Stimulated activated CD4-positive, alpha-beta T cell treated with anti-CD3 and anti-CD28 coated beads, Interleukin-4, amount 100 ng/mL, for 1 hour (primary cell): ENCODE measurements at regions not wholly inside any gene's neighbourhood (a gene's known extent, or its start where the extent isn't known, plus 50 kb on each side); places are given as distances from the start of the nearest gene placed in this dataset.
"Not testable (repeated sequence)": the region's sequence is repeated elsewhere in the genome, so short reads cannot be mapped to it uniquely, and the experiment has no call there.

ENCODE experiments used
- DNase-seq: peaks from one replicate; pipeline ENCODE4 v3.0.0-alpha.2; 2020

DNA sequence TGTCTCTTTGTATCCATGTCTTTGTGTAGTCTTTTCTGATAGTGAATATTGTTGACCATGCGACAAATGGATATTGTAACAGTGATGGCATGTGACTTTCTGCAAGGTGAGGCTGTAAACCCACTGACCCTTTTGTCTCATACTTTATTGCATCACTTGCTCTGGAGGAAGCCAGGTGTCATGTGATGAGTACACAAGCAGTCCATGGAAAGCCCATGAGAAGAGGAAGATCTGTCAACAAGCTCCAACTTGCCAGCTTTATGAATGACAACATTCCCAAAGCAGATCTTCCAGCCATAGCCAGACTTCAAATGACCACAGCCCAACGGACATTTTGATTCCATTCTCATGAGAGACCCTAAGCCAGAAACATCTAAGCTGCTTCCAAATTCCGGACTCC is 450.1 kb upstream of the ACTBL2 start:
- no peak for DNase-seq

DNA sequence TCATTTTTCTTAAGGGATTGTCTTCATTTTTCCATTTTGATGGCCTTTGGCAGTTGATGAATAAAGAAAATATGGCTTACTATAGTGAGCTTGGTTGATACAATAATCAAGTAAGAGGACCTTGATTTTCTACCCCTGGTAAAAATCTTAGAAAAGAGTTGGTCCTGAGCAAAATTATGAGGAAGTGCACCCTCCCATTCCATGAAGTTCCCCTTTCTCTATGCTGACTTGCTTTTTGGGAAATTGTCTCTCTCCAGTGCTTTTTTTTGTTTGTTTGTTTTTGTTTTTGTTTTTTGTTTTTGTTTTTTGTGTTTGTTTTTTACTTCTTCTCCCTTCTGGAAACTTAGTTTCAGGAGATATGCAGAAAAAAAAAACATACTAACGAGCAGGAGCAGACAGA is 449.2 kb upstream of the ACTBL2 start:
- no peak for DNase-seq

DNA sequence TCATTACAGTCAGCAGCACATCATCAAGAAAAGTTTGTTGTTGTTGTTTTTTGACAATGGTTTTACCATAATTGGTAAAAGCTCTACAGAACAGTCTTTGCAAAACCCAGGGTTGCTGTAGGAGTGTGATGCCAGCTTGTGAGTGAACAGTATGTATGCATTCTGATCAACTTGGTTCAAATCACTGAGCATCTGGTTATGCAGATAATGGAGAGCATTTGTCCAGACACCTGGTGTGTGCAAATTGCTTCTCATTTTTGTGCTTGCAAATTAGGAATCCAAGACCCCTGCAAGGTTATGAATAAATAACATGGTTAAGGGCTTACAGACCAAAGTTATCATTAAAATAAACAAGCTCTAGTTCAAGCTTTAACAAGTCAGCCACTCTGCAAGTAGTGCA is 448.7 kb upstream of the ACTBL2 start:
- DNase-seq: no peak

DNA sequence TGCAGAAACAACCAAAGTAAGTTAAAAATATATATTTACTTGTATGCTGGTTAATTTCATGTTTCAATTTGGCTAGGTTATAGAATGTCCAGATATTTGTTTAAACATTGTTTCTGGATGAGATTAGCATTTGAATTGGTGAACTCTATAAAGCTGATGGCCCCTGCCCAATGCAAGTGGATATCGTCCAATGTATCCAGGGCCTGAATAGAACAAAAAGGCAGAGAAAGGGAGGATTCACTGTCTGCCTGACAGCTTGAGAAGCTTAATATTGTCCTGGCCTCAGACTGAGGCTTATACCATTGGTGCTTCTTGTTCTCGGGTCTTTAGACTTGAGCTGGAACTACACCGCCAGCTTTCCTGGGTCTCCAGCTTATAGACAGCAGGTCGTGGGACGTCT is 446.7 kb upstream of the ACTBL2 start:
- DNase-seq: no peak

DNA sequence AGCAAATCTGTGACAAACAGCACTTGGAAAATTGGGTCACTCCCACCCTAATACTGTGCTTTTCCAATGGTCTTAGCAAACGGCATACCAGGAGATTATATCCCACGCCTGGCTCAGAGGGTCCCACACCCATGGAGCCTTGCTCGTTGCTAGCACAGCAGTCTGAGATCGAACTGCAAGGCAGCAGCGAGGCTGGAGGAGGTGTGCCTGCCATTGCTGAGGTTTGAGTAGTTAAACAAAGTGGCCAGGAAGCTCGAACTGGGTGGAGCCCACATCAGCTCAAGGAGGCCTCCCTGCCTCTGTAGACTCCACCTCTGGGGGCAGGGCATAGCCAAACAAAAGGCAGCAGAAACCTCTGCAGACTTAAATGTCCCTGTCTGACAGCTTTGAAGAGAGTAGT is 440.5 kb upstream of the ACTBL2 start:
- DNase-seq: not testable (repeated sequence)

DNA sequence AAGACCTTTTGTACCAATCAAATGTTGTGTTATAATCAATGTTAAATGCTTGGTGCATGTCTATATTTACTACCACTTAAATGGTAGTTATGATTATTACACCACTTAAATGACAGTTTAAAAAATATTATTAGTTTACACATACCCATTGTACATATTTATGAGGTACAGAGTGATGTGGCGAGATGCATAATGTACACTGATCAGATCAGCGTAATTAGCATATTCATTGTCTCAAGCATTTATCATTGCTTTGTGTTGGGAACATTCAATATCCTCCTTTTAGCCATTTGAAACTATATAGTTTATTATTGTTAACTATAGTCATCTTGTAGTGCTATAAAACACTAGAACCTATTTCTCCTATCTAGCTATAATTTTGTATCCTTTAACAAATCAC is 434.4 kb upstream of the ACTBL2 start:
- no peak for DNase-seq

DNA sequence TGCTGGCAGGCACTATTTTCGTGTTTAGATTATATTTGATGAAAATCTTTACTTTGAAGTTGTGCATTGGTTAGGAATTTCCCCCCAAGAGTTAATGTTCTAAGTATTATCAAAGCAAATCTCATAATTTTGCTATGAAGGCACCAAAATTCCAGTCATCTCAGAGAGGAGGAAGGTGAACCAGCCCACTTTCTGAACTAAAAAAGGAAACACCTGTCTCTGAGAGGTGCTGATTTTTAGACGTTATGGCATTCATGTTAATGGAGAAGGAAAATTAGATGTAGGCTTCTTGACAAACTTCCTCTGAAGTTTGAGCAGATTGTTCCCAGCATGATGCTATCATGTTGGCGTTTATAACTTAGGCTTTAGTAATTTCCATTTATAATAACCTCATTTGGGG is 432.9 kb upstream of the ACTBL2 start:
- no peak for DNase-seq

DNA sequence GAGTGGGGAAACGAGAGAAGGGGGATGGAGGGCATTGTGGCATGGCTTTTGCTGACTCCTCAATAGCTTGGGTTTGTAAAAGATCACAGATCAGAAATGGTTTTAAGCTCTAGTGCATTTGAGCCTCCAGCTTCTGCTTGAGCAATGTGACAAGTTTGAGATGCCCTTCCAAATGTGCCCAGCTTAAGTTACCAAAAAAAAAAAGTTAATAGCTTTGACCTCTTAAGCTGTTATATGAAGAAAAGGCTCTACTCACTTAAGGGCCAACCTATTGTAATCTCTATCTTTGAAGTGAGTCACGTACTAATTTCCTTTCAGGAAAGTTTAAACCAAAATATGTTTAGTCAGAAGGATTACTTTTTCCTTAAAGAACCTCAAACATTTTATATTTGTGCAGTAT is 428.8 kb upstream of the ACTBL2 start:
- DNase-seq: no peak

DNA sequence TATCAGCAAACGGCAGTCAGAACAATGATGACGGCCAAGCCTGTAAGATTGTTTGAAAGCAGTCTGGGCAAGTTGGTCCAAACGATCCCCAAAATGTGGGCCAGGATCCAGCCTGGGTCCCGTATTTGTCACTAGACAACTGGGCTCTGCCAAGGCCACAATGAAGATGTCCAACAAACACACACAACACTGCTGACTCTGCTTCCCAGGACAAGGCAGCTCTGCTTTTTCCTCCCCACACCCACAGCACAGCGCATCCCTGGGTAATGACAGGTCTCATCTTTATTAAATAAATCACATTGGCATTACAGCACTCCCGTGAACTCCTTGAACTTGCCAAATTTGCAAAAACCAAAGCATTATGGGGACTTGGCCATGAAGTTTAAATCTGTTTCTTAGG is 424.1 kb upstream of the ACTBL2 start:
- no peak for DNase-seq

DNA sequence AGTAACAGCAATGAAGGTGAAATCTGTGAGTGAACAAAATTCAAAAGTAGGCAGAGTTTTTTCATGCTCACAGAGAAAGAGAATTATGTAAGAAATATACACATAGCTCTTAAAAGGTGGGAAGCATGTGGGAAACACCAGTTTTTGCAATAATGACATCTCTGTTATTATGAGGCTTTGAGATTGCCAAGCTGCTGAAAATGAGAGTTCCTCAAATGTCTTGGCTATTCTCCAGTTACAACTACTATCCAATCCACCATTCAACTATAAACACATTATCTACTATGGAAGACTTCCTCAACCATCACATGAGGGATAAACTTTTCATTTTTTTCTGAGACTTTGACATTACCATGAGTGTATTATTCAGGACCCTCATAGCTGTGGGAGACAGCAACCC is 420.8 kb upstream of the ACTBL2 start:
- no peak for DNase-seq

DNA sequence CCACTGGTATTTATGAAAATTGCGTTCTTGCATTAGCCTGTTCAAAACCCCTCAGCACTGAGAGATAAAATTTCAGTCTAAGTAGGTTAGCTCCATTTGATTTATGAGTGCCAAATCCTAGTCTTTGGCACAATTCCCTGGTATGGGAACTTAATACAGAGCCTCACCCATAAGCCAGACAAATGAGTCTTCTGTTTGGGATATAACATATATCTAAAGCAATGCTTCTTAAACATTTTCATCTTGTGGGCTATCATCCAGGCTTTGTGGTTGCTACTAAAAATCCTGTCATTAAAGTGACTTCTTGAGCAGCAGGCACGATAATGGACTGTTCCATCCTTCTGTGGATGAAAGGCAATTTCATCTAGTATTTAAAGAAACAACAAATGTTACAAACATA is 419.5 kb upstream of the ACTBL2 start:
- DNase-seq: no peak

DNA sequence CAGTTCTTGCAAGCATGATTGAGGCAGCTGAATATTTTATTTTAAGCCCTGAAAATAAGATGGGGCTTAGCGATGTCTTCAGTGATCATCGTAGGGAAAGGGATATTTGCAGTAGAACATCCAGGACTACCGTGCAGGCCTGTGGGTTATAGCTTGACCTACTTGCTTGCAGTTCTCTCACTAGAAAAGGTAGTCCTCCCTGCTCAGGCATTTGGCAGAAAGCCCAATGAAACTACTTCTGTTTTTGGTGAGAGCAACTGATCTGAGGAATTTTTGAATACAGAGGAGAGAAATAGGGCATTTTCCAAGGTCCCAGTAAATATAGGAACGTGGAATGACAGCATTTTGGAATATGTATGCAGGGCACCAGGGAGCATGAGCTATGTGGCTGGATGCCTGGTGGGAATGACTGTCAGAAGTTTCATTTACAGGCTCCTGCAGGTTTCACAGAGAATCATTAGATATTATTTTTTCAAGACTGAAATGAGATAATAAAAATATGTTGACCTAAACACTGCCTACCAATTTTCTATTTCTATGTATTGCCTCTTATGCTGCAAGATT is 417.9 kb upstream of the ACTBL2 start:
- no peak for DNase-seq

DNA sequence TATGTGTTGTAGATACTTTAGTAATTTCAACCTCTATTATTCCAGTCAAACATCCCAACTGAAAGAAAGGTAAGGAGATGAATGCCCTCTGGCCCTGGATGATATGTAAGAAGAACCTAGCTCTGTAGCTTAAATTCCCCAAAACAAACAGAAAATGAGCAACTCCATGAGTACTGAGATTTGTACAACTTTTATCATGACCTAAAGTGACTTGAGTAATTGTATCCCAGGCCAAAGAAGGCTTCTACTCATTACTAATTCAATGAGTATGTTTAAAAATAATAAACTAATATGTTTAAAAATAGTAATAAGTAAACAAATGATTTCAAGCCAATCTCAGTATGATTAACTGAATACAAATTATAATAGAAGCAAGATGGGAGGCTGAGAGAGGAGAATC is 414.0 kb upstream of the ACTBL2 start:
- no peak for DNase-seq

DNA sequence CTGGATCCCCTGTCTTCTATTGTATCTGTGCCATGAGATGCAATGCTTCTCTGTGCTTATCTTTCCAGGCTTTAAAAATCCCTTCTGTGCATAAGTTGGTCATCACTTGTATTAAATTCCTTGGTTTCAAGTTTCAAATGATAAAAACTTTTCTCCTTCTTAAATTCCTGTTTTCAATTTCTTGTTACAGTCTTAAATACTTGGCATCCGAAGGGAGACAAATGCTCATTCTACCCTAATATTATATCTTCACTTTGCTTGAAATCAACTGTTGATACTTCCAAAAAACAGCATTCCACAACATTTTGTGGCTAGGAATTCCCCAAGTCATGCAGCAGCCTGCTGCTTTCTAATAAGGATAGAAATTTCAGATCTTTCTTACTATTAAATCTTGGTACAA is 413.2 kb upstream of the ACTBL2 start:
- DNase-seq: no peak

DNA sequence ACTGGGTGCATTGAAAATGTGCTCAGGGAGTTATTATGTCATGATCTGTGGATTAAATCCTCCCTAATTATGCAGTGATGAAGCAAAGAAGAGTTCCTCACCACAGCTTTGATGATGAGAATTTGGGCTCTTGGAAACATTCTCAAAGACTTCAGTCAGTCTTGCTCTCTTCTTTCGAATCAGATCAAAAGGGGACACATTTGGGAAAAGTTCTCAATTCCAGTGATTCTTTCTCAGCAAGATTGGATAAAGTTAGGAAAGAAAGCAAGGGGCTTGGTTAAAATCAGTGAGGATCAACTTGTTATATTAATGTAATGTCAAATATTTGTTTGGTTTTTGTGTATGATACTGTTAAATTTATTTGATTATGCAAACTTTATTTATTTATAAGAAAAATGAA is 411.3 kb upstream of the ACTBL2 start:
- no peak for DNase-seq

DNA sequence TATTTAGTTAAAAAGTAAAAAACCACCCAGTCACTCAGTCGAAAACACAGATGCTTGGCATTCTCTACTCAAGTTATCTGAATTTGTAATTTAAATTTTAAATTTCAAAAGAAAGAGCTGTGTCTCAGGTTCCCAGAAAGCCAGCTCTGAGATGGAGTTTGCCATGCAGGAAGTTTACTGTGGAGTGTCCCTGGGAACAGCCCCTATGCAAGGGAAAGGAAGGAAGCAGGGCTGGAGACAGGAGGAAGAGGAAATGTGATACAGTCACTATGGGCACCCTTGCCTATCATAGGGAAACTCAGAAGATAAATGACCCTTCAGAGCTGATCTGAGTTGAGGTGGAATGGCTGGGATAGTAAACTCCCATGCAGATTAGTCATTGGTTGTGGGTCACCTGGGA is 408.8 kb upstream of the ACTBL2 start:
- no peak for DNase-seq

DNA sequence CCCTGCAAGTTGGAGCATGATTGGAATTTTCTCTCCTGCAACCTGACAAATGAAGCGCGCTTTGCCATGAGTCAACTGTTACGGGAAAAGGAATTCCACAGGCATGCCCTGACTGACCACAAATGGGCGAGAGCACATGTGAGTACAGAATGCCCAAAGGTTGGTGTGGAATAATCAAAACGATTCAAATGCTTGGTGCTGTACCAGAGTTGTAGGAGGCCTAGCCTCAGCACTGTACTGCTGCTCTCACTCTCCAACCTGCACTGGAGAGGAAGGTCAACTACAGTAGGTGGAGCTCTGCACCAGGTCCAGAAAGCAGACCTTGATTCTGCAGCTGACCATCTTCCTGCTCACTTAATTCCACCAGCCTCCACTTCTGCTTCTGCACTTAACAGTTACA is 406.9 kb upstream of the ACTBL2 start:
- no peak for DNase-seq

DNA sequence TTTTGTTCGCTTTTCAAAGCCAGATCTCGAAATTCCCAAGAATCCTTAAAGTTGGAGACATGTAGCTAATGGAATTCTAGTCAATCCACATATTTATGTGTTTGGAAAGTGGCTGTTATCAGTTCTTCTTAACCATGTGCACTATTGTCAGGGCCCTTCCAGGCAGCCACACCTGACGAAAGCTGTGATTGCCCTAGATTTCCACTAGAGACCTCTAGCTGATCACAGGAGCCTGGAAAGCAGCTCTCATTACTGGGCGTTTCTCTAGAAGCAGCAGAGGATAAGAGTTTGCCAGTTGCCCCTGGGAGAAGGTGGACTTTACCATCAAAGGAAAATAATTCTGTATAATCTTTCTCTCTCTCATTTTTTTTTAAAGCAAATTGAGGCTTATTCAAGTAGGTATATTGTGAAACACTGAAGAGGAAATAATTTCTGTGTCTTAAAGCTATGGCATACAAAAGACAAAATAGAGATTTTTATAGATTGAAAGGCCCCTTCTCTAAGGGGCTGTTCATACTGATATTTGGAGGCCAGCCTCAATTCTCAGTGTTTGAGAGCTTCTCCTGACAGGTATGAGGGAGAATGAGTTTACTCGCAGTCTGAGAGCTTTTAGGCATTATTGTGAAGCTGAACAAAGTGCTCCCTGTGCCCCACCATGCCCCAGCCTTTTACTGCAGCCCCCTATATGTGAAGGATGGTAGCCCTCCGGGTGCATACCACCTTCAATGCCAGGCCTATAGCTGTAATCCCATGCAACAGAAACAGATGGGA is 405.4 kb upstream of the ACTBL2 start:
- DNase-seq: no peak

DNA sequence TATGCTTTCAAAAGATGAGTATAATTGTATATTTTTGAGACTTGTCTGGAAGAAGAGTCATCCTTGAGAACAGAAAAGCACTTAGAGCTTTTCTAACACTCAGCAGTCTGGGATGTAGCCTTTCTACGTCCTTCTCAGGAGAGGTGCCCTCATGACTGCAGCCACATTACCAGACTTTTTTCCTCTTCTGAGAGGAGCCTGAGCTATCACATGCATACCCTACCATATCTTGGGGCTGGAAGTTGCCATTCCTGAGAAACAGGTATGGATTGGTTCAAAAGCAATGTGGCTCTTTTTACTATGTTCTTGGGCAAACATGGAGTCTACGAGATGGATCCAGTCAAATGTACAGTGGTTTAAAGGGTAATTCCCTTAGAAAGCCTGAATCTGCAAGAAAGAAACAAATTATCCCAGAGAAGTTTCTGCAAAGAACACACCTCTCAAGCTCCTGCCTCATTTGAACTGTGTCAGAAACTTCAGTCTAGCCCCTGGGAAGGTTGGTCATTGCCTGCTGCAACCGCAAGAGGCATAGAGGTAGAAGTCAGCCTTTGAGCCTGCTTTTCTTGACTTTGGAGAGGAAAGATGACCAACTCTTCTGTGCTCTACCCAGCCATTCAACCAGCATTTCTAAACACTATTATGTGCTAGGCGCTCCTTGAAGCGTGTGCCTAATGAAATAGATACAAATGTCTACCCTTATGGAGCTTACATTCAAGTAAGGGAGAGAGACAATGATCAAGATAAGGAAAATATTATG is 401.9 kb upstream of the ACTBL2 start:
- DNase-seq: no peak

DNA sequence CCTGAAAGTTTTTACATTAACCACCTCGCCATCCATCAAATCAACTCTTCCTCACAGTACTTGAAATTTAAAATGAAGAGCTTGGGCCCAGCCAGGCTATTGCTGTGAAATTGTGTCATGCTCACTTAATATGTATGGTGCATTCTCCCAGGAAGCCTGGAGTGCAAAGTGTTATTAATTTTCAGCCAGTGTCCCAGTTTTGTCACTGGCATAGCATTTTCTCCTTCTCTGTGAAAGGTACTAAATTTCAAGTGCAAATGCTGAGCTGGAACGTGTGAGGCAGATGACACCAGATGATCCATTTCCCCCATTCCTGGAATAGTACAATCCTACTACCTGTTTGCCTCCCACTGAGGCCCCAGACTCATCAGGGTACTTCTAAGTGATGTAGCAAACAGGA is 397.6 kb upstream of the ACTBL2 start:
- DNase-seq: no peak

DNA sequence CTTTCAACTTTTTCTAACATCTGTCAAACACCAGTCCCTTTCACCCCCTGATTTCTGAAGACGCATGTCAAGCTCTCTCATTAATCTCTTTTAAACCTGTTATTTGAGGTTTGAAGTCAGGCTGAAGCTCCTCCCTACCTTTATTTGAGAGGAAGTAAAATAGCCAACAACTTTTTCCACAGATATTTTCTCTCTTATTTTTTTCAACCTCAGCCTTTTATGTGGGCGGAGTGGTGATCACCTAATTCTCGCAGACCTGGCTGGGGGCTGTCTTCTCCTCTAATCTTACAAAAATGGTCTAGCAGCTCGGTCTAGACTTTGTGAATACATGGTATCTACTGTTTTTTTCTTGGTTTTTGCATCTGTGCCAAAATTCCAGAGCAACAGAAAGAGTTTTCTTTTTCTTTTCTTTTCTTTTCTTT is 395.7 kb upstream of the ACTBL2 start:
- no peak for DNase-seq

DNA sequence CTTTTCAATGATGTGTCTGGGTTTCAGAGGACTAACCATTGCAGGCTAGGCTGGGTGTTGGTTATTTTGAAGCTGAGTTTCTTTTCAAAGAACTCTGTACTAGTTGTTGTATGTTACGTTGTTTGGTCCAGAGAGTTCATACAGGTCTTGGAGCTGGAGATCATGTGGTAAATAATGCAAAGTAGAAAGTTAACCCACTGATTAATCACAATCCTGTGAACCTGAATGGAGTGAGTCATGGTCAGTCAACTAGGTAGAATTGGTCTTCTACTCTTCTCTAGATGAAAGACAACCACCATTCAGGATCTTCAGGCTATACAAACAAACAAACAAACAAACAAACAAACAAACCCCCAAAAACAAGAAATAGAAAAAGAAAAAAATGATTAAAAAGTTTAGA is 388.9 kb upstream of the ACTBL2 start:
- no peak for DNase-seq

DNA sequence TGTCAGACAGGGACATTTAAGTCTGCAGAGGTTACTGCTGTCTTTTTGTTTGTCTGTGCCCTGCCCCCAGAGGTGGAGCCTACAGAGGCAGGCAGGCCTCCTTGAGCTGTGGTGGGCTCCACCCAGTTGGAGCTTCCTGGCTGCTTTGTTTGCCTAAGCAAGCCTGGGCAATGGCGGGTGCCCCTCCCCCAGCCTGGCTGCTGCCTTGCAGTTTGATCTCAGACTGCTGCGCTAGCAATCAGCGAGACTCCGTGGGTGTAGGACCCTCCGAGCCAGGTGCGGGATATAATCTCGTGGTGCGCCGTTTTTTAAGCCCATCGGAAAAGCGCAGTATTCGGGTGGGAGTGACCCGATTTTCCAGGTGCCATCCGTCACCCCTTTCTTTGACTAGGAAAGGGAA is 387.7 kb upstream of the ACTBL2 start:
- DNase-seq: not testable (repeated sequence)

DNA sequence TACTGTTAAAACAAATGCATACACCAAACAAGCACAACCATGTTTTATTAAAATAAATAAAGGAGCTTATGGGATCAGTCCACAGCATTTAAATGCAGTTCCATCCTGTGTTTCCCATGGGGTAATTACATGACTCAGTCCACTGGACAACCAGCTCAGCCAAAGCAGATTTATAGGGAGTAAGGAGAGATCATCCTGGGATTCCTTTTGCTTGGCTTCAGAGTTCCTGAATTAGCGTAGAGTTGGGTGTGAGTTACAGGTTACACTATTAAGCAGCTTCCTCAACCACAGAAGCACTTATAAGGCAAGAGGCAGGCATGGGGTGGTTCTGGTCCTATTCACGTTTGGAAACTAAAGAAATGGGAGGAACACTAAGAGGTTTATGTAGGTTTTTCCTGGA is 381.1 kb upstream of the ACTBL2 start:
- no peak for DNase-seq
